ENCODE measurements at regions not wholly inside any gene's neighbourhood (a gene's known extent, or its start where the extent isn't known, plus 50 kb on each side); places are given as distances from the start of the nearest gene placed in this dataset.

DNA sequence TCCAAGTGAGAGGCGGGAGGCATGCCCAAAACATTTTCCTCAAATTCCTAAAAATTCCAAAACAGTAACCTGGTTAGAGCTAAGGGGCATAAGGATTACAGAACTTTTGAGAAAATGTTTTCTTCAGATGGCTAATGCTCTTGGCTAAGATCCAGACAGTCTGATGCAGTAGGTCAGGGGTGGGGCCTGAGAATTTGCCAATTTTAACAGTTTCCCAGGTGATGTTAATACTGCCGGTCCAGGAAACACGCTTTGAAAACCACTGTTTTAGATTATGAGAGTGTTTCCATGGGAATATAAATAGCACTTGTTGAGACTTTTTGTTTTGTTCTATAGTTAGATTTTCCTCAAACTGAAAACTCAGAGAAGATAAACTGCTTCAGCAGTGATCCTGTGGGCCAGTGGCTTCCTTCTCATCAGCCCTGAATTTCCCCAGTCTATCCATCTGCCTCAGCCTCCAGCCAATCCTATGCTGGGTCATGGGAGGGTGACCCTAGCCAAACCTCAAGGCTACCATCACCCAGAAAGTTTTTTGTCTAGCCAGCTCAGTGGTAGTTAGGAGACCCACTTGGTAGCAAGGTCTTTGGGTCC lies 71.6 kb upstream of the ACP3 start:
- H3K9me3 ChIP-seq: no peaks in the 10 kb centered on the region
- TF ChIP-seq, protein P1, sequence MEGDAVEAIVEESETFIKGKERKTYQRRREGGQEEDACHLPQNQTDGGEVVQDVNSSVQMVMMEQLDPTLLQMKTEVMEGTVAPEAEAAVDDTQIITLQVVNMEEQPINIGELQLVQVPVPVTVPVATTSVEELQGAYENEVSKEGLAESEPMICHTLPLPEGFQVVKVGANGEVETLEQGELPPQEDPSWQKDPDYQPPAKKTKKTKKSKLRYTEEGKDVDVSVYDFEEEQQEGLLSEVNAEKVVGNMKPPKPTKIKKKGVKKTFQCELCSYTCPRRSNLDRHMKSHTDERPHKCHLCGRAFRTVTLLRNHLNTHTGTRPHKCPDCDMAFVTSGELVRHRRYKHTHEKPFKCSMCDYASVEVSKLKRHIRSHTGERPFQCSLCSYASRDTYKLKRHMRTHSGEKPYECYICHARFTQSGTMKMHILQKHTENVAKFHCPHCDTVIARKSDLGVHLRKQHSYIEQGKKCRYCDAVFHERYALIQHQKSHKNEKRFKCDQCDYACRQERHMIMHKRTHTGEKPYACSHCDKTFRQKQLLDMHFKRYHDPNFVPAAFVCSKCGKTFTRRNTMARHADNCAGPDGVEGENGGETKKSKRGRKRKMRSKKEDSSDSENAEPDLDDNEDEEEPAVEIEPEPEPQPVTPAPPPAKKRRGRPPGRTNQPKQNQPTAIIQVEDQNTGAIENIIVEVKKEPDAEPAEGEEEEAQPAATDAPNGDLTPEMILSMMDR (IDR thresholded peaks at IDR 0.05): no peak

GRCh38 chr3:132246212-132246611 lies 71.0 kb upstream of the ACP3 start:
- Histone ChIP-seq H3K27ac (peak overlapping the region; percentile 78), H3K4me1 (ENCODE audit: control insufficient read depth in 1 of 2, insufficient read depth in 1 of 2, low read depth in 1 of 2, low read length in 1 of 2) (peaks cover 82 to 93% of the 10 kb centered on the region in 2 experiments), H3K4me3 (ENCODE audit: low read depth in 1 of 2, low read length in 1 of 2) (no peak overlapping the region), H3K36me3 (no peaks in the 10 kb centered on the region), H3K9me3 (no peaks in the 10 kb centered on the region), H3K27me3 (no peaks in the 10 kb centered on the region)
- TF ChIP-seq, protein P1 (IDR thresholded peaks at IDR 0.05): no peak

More for the DNA sequence above, 71.6 kb upstream of the ACP3 start:
- Histone ChIP-seq H3K4me1 (ENCODE audit: control insufficient read depth in 1 of 2, insufficient read depth in 1 of 2, low read depth in 1 of 2, low read length in 1 of 2) (peaks cover 81 to 95% of the 10 kb centered on the region in 2 experiments), H3K36me3 (no peaks in the 10 kb centered on the region), H3K27ac (peak overlapping the region; percentile 78), H3K4me3 (ENCODE audit: low read depth in 1 of 2, low read length in 1 of 2) (no peak overlapping the region), H3K27me3 (no peaks in the 10 kb centered on the region)

DNA sequence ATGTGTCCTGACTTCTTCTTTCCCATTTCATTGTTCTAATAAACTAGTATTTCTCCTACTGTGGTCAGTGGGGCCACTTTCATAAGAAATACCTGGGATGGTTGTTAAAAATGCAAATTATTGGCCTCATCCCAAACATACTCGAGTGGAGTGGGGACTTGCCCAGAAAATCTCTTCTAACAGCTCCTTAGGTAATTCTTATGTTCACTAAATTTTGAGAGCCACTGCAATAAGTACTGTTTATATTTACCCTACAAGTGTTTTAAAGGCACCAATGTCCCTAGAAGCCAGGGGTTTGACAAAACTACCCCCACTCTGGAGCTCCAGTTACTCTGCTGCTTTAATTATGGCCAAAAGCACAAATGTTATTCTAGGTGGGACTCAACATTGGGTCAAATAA lies 70.0 kb upstream of the ACP3 start:
- peaks cover 80 to 91% of the 10 kb centered on the region in 2 experiments for H3K4me1 ChIP-seq (ENCODE audit: control insufficient read depth in 1 of 2, insufficient read depth in 1 of 2, low read depth in 1 of 2, low read length in 1 of 2)

GRCh38 chr3:132248490-132248889 lies 68.7 kb upstream of the ACP3 start:
- TF ChIP-seq, protein P1 (IDR thresholded peaks at IDR 0.05): no peak
- H3K9me3 ChIP-seq: no peaks in the 10 kb centered on the region
- no peaks in the 10 kb centered on the region for H3K36me3 ChIP-seq
- H3K4me3 ChIP-seq (ENCODE audit: low read depth in 1 of 2, low read length in 1 of 2): no peak overlapping the region
- peaks cover 75 to 84% of the 10 kb centered on the region in 2 experiments for H3K4me1 ChIP-seq (ENCODE audit: control insufficient read depth in 1 of 2, insufficient read depth in 1 of 2, low read depth in 1 of 2, low read length in 1 of 2)
- H3K27me3 ChIP-seq: no peaks in the 10 kb centered on the region
- H3K27ac ChIP-seq: no peak overlapping the region

More for the DNA sequence above, 70.0 kb upstream of the ACP3 start:
- Histone ChIP-seq H3K9me3 (no peaks in the 10 kb centered on the region), H3K4me3 (ENCODE audit: low read depth in 1 of 2, low read length in 1 of 2) (no peak overlapping the region), H3K27ac (no peak overlapping the region), H3K36me3 (no peaks in the 10 kb centered on the region), H3K27me3 (no peaks in the 10 kb centered on the region)
- TF ChIP-seq, protein P1 (IDR thresholded peaks at IDR 0.05): no peak

DNA sequence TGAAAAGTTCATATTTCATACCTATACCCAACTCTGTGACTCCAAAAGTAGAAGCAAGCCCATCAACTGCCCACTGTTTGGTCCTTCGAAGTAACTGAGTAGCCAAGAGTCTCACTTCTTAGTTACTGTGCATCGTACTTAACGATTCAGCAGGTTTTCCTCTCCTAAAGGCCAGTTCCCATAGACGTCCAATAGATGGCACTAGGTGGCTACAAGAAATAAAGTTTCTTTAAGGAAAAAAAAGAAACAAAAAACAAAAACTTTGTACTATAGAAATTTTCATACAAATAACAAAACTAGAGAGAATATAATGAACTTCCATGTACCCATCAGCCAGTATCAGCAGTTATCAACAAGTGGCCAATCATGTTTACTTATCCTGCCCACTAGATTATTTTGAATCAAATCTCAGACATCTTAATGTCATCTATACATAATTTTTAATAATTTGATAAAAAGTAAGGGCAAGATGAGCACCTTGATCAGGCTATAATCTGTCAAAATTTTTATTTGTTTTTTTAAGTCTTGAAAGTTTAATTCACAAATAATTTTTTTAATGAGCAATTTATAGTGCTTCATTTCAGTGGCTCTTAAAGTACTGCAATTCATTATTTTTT lies 63.8 kb upstream of the ACP3 start:
- no peaks in the 10 kb centered on the region for H3K9me3 ChIP-seq
- H3K4me3 ChIP-seq (ENCODE audit: low read depth in 1 of 2, low read length in 1 of 2): no peak overlapping the region
- no peaks in the 10 kb centered on the region for H3K36me3 ChIP-seq
- H3K27me3 ChIP-seq: no peaks in the 10 kb centered on the region
- TF ChIP-seq, protein P1 (IDR thresholded peaks at IDR 0.05): peak; percentile 84
- H3K4me1 ChIP-seq (ENCODE audit: control insufficient read depth in 1 of 2, insufficient read depth in 1 of 2, low read depth in 1 of 2, low read length in 1 of 2): peaks cover 55 to 61% of the 10 kb centered on the region in 2 experiments
- no peak overlapping the region for H3K27ac ChIP-seq
